ENCODE measurements at regions not wholly inside any gene's neighbourhood (a gene's known extent, or its start where the extent isn't known, plus 50 kb on each side); places are given as distances from the start of the nearest gene placed in this dataset.
"Not testable (repeated sequence)": the region's sequence is repeated elsewhere in the genome, so short reads cannot be mapped to it uniquely, and the experiment has no call there.

GRCh38 chr2:158866082-158866481 lies 71.0 kb downstream of the DAPL1 start:
- DNase-seq: not testable (repeated sequence)

- DNase-seq: not testable (repeated sequence)
These were observed 72.5 kb downstream of the DAPL1 start for GRCh38 chr2:158867531-158868191.

GRCh38 chr2:158868386-158868785 lies 73.3 kb downstream of the DAPL1 start:
- DNase-seq: not testable (repeated sequence)

GRCh38 chr2:158869122-158869521 lies 74.0 kb downstream of the DAPL1 start:
- DNase-seq: not testable (repeated sequence)

- not testable (repeated sequence) for DNase-seq
These were observed 74.5 kb downstream of the DAPL1 start for GRCh38 chr2:158869609-158870008.

- DNase-seq: no peak
These were observed 82.9 kb downstream of the DAPL1 start for GRCh38 chr2:158878003-158878402.

- no peak for DNase-seq
These were observed 84.2 kb downstream of the DAPL1 start for GRCh38 chr2:158879229-158879903.

- DNase-seq: no peak
These were observed 86.1 kb upstream of the TANC1 start for GRCh38 chr2:158882297-158882696.

- not testable (repeated sequence) for DNase-seq
These were observed 83.9 kb upstream of the TANC1 start for GRCh38 chr2:158884552-158884951.

- peak; percentile 49 for DNase-seq
These were observed 83.3 kb upstream of the TANC1 start for GRCh38 chr2:158885018-158885678.

- not testable (repeated sequence) for DNase-seq
These were observed 82.8 kb upstream of the TANC1 start for GRCh38 chr2:158885679-158886050.

GRCh38 chr2:158889135-158889853 lies 79.1 kb upstream of the TANC1 start:
- DNase-seq: peak; percentile 44

- DNase-seq: no peak
These were observed 78.0 kb upstream of the TANC1 start for GRCh38 chr2:158890296-158890905.

- no peak for DNase-seq
These were observed 75.4 kb upstream of the TANC1 start for GRCh38 chr2:158893026-158893425.

GRCh38 chr2:158893474-158893873 lies 75.0 kb upstream of the TANC1 start:
- DNase-seq: no peak

- no peak for DNase-seq
These were observed 74.4 kb upstream of the TANC1 start for GRCh38 chr2:158894078-158894477.

- DNase-seq: no peak
These were observed 73.9 kb upstream of the TANC1 start for GRCh38 chr2:158894572-158894971.

- DNase-seq: no peak
These were observed 68.1 kb upstream of the TANC1 start for GRCh38 chr2:158900345-158900744.

- no peak for DNase-seq
These were observed 66.4 kb upstream of the TANC1 start for GRCh38 chr2:158902005-158902398.

GRCh38 chr2:158903711-158904405 lies 64.6 kb upstream of the TANC1 start:
- no peak for DNase-seq

- DNase-seq: no peak
These were observed 63.7 kb upstream of the TANC1 start for GRCh38 chr2:158904627-158905177.

- DNase-seq: no peak
These were observed 63.1 kb upstream of the TANC1 start for GRCh38 chr2:158905341-158905740.

All from activated CD4-positive, alpha-beta T cell treated with anti-CD3 and anti-CD28 coated beads, Interleukin-2, Interleukin-6, amounts not matched to agents 100 ng/mL and 50 ng/mL, durations not matched to agents 16 hours and 8 hours (primary cell).